ENCODE measurements at regions not wholly inside any gene's neighbourhood (a gene's known extent, or its start where the extent isn't known, plus 50 kb on each side); places are given as distances from the start of the nearest gene placed in this dataset.

DNA sequence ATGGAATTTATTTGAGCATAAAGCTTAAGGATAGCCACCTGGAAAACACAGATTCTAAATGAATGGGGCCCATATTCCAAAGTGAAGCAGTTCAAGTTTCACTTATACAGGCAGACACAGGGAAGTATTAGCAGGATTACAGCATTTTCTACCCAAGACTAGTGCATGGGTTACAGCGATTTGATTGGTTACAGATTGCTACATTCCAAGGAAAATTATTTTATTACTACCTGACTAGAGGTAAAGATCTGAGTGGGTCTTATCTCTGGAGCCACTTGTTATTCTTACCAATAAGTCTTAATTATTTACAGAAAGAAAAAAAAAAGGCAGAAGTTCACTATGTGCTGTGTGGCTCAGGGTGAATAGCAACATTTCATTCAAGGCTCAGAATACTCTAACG lies 87.4 kb upstream of the ITGB1 start:
- no peaks in the 10 kb centered on the region for H3K9me2 ChIP-seq (replicated peaks; ENCODE audit: low read depth, low read length)
- TF ChIP-seq EZH2phosphoT487 (IDR thresholded peaks at IDR 0.05; ENCODE audit: borderline replicate concordance): no peak
- TF ChIP-seq, protein P1, sequence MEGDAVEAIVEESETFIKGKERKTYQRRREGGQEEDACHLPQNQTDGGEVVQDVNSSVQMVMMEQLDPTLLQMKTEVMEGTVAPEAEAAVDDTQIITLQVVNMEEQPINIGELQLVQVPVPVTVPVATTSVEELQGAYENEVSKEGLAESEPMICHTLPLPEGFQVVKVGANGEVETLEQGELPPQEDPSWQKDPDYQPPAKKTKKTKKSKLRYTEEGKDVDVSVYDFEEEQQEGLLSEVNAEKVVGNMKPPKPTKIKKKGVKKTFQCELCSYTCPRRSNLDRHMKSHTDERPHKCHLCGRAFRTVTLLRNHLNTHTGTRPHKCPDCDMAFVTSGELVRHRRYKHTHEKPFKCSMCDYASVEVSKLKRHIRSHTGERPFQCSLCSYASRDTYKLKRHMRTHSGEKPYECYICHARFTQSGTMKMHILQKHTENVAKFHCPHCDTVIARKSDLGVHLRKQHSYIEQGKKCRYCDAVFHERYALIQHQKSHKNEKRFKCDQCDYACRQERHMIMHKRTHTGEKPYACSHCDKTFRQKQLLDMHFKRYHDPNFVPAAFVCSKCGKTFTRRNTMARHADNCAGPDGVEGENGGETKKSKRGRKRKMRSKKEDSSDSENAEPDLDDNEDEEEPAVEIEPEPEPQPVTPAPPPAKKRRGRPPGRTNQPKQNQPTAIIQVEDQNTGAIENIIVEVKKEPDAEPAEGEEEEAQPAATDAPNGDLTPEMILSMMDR (conservative IDR thresholded peaks at IDR 0.05; ENCODE audit: low read length): no peak
- no peaks in the 10 kb centered on the region for H3K27me3 ChIP-seq (ENCODE audit: insufficient read depth, low read length, poor library complexity, severe bottlenecking)
- no peak overlapping the region for H3K9ac ChIP-seq (ENCODE audit: low read depth, low read length, poor library complexity, severe bottlenecking)
- H3K79me2 ChIP-seq (ENCODE audit: insufficient read depth, low read length): no peaks in the 10 kb centered on the region
- H3K4me1 ChIP-seq (ENCODE audit: insufficient read depth, low read length, poor library complexity, severe bottlenecking): peaks cover 2% of the 10 kb centered on the region
- no peaks in the 10 kb centered on the region for H4K20me1 ChIP-seq (ENCODE audit: insufficient read depth, low read length, poor library complexity, severe bottlenecking)
- no peaks in the 10 kb centered on the region for H3F3A ChIP-seq (ENCODE audit: low read depth)
- no peak overlapping the region for H2AFZ ChIP-seq (ENCODE audit: low read length)
- H3K36me3 ChIP-seq (ENCODE audit: insufficient read depth, low read length): no peaks in the 10 kb centered on the region
- no peak overlapping the region for H3K4me3 ChIP-seq (ENCODE audit: low read length, poor library complexity, severe bottlenecking)
- H3K4me2 ChIP-seq (ENCODE audit: low read depth, low read length, poor library complexity, severe bottlenecking): no peak overlapping the region
- H3K9me3 ChIP-seq (ENCODE audit: insufficient read depth, low read depth, low read length): no peaks in the 10 kb centered on the region

- Histone ChIP-seq H4K20me1 (ENCODE audit: insufficient read depth, low read length, poor library complexity, severe bottlenecking) (no peaks in the 10 kb centered on the region), H3K9me3 (ENCODE audit: insufficient read depth, low read depth, low read length) (no peaks in the 10 kb centered on the region), H3K4me1 (ENCODE audit: insufficient read depth, low read length, poor library complexity, severe bottlenecking) (no peaks in the 10 kb centered on the region), H3K36me3 (ENCODE audit: insufficient read depth, low read length) (no peaks in the 10 kb centered on the region), H3K4me3 (ENCODE audit: low read length, poor library complexity, severe bottlenecking) (no peak overlapping the region), H3K27me3 (ENCODE audit: insufficient read depth, low read length, poor library complexity, severe bottlenecking) (no peaks in the 10 kb centered on the region), H3K9me2 (replicated peaks; ENCODE audit: low read depth, low read length) (no peaks in the 10 kb centered on the region), H3K9ac (ENCODE audit: low read depth, low read length, poor library complexity, severe bottlenecking) (no peak overlapping the region), H2AFZ (ENCODE audit: low read length) (no peak overlapping the region), H3K79me2 (ENCODE audit: insufficient read depth, low read length) (no peaks in the 10 kb centered on the region), H3F3A (ENCODE audit: low read depth) (no peaks in the 10 kb centered on the region), H3K4me2 (ENCODE audit: low read depth, low read length, poor library complexity, severe bottlenecking) (no peak overlapping the region)
- TF ChIP-seq, protein P1 (conservative IDR thresholded peaks at IDR 0.05; ENCODE audit: low read length): no peak
- no peak for TF ChIP-seq EZH2phosphoT487 (IDR thresholded peaks at IDR 0.05; ENCODE audit: borderline replicate concordance)
Measured at GRCh38 chr10:33042565-33042964, 84.5 kb upstream of the ITGB1 start.

GRCh38 chr10:33041783-33042437 lies 83.9 kb upstream of the ITGB1 start:
- TF ChIP-seq, protein P1 (conservative IDR thresholded peaks at IDR 0.05; ENCODE audit: low read length): no peak
- TF ChIP-seq EZH2phosphoT487 (IDR thresholded peaks at IDR 0.05; ENCODE audit: borderline replicate concordance): no peak
- H3K9me2 ChIP-seq (replicated peaks; ENCODE audit: low read depth, low read length): no peaks in the 10 kb centered on the region
- H3K4me3 ChIP-seq (ENCODE audit: low read length, poor library complexity, severe bottlenecking): no peak overlapping the region
- no peaks in the 10 kb centered on the region for H4K20me1 ChIP-seq (ENCODE audit: insufficient read depth, low read length, poor library complexity, severe bottlenecking)
- H3K9me3 ChIP-seq (ENCODE audit: insufficient read depth, low read depth, low read length): no peaks in the 10 kb centered on the region
- no peaks in the 10 kb centered on the region for H3K79me2 ChIP-seq (ENCODE audit: insufficient read depth, low read length)
- H3K4me2 ChIP-seq (ENCODE audit: low read depth, low read length, poor library complexity, severe bottlenecking): no peak overlapping the region
- H3K9ac ChIP-seq (ENCODE audit: low read depth, low read length, poor library complexity, severe bottlenecking): no peak overlapping the region
- H2AFZ ChIP-seq (ENCODE audit: low read length): no peak overlapping the region
- no peaks in the 10 kb centered on the region for H3K27me3 ChIP-seq (ENCODE audit: insufficient read depth, low read length, poor library complexity, severe bottlenecking)
- no peaks in the 10 kb centered on the region for H3F3A ChIP-seq (ENCODE audit: low read depth)
- H3K36me3 ChIP-seq (ENCODE audit: insufficient read depth, low read length): no peaks in the 10 kb centered on the region
- no peaks in the 10 kb centered on the region for H3K4me1 ChIP-seq (ENCODE audit: insufficient read depth, low read length, poor library complexity, severe bottlenecking)

Measured in Loucy (cell line).